ENCODE measurements at regions not wholly inside any gene's neighbourhood (a gene's known extent, or its start where the extent isn't known, plus 50 kb on each side); places are given as distances from the start of the nearest gene placed in this dataset.
"Not testable (repeated sequence)": the region's sequence is repeated elsewhere in the genome, so short reads cannot be mapped to it uniquely, and the experiment has no call there.

- TF ChIP-seq CTCF (IDR thresholded peaks at IDR 0.05; ENCODE audit: control insufficient read depth, extremely low read depth, insufficient read depth) = peak; percentile 34; the same call in 1 of the 2 replicates
- H3K4me3 ChIP-seq (ENCODE audit: low read depth, low read length) = no peak overlapping the region
- no peak for DNase-seq (ENCODE audit: low read depth)
Measured at GRCh38 chr13:94800423-94800822, 88.1 kb upstream of the SOX21 start.

GRCh38 chr13:94799299-94799698 lies 87.0 kb upstream of the SOX21 start:
- no peak for TF ChIP-seq CTCF (IDR thresholded peaks at IDR 0.05; ENCODE audit: control insufficient read depth, extremely low read depth, insufficient read depth)
- no peak overlapping the region for H3K4me3 ChIP-seq (ENCODE audit: low read depth, low read length)
- DNase-seq (ENCODE audit: low read depth) = no peak

- no peak overlapping the region for H3K4me3 ChIP-seq (ENCODE audit: low read depth, low read length)
- TF ChIP-seq CTCF (IDR thresholded peaks at IDR 0.05; ENCODE audit: control insufficient read depth, extremely low read depth, insufficient read depth) = no peak
- no peak for DNase-seq (ENCODE audit: low read depth)
Measured at GRCh38 chr13:94798738-94799137, 86.4 kb upstream of the SOX21 start.

- no peak for DNase-seq (ENCODE audit: low read depth)
- no peak for TF ChIP-seq CTCF (IDR thresholded peaks at IDR 0.05; ENCODE audit: control insufficient read depth, extremely low read depth, insufficient read depth)
- no peak overlapping the region for H3K4me3 ChIP-seq (ENCODE audit: low read depth, low read length)
Measured at GRCh38 chr13:94795292-94795691, 82.9 kb upstream of the SOX21 start.

- not testable (repeated sequence) for H3K4me3 ChIP-seq (ENCODE audit: low read depth, low read length); DNase-seq (ENCODE audit: low read depth)
Measured at GRCh38 chr13:94786246-94786645, 73.9 kb upstream of the SOX21 start.

- no peak for DNase-seq (ENCODE audit: low read depth)
- H3K4me3 ChIP-seq (ENCODE audit: low read depth, low read length) = no peak overlapping the region
- TF ChIP-seq CTCF (IDR thresholded peaks at IDR 0.05; ENCODE audit: control insufficient read depth, extremely low read depth, insufficient read depth) = no peak
Measured at GRCh38 chr13:94784066-94784465, 71.7 kb upstream of the SOX21 start.

- DNase-seq (ENCODE audit: low read depth) = no peak
- no peak overlapping the region for H3K4me3 ChIP-seq (ENCODE audit: low read depth, low read length)
- no peak for TF ChIP-seq CTCF (IDR thresholded peaks at IDR 0.05; ENCODE audit: control insufficient read depth, extremely low read depth, insufficient read depth)
Measured at GRCh38 chr13:94783489-94783888, 71.1 kb upstream of the SOX21 start.

Data from LNCaP clone FGC (cell line).